ENCODE measurements at regions not wholly inside any gene's neighbourhood (a gene's known extent, or its start where the extent isn't known, plus 50 kb on each side); places are given as distances from the start of the nearest gene placed in this dataset.

DNA sequence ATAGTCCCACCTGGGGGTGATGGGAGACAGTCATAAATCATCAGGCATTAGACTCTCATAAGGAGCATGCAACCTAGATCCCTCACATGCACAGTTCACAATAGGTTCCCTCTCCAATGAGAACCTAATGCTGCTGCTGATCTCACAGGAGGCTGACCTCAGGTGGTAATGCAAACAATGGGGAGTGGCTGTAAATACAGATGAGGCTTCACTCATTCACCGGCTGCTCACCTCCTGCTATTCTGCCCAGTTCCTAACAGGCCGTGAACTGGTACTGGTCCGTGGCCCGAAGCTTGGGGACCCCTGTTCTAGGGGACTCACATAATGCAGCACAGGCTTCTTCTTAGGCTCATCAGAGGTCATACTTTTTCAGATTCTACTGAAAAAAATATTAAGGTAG lies 625.9 kb upstream of the AGA start:
- no peak for DNase-seq

DNA sequence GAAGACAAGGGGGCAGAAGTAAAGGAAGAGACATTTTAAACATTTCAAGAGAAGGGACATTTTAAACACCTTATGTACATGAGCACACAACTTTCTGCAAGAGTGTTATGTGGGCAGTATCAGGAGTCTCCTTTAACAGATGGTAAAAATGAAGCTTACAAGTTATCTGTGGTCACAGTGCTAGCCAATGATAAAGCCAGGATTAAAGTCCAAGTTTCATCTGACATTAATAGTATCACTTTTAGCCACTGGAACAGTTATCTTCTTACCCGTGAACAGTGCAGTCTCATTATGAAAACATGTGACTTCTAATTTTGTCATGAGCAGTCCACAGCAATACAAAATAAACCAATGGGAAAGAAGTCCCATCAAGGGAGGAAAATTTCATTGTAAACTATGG lies 627.9 kb upstream of the AGA start:
- no peak for DNase-seq

DNA sequence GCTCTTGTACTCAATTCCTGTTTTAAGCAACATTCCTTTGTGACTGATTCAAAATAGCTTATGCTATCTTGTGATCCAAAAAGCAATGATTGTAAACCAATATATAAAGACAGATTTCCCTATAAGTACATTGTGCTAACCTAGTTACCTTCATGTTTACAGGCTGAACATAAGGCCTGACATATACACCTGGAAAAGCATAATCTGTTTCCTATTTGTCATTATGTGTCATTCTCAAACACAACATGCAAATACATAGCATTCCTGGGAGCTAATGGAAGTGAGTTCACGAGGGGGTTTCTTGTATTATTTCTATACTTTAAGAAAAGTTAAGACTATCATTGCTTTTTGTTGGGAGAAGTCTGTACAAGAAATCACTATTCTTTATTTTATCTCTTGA lies 638.1 kb upstream of the AGA start:
- DNase-seq = no peak

DNA sequence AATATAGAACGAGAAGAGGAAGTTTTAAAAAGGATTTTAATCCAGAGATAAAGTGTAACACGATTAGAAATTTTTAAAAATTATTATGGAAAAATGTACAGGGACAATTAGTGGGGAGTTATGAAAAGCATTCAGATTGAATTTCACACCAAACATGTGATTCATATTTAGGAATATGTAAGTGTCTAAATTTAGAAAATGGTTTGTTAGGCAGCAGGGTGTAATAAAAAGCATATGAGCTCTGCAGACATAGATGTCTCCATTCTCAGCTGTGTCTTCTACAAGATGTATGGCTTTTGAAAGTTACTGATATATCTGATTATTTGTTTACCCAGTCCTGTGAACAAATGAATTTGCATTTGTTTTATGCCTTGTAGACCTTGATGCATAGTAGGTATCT lies 638.9 kb upstream of the AGA start:
- DNase-seq = no peak

DNA sequence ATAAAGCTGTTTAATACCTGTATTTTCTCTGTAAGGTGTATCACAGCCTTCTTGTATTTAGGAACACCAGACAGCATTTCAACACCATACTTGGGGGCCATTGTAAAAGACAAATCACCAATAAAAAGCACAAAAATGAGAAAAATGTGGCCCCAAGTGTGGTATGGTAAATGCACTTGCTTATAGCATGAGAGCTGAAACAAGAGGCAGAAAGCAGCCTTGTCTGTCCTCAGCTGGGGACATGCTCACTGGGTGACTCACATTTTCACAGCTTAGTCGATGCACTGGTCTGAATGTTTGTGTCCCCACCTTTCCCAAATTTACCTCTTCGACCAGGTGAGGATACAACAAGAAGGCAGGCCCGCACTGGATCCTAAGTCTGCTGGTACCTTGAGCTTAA lies 639.7 kb upstream of the AGA start:
- no peak for DNase-seq

DNA sequence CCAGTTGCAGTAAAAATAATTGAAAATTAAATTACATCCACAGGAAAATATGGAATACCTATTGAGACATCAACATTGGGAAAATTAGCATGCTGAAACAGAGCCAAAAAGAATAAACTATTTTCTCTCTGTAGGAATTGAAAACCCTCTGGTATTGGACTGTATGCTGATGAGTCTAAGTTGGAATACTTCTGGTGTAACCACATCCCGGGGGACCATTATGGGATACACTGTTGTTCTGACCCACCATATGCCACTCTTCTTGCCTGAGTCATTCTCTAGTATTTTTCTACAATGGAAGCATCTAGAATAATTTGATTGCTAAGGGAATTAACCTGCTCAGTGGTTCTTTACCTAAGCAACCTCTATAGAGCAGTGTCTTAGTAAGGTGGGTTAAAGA lies 640.7 kb upstream of the AGA start:
- no peak for DNase-seq

DNA sequence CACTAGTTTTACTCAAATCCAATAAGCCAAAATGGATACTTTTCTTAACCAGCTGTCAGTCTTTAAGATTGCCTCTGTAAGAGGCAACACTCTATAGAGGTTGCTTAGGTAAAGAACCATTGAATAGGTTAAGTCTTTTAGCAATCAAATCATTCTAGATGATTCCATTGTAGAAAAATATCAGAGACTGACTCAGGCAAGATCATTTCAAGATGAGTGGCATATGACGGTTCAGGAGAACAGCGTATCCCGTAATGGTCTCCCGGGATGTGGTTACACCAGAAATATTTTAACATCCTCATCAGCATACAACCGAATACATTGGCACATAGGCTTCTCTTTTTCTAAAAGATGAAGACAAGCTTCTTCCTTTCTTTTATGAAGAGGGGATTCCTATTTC lies 641.7 kb upstream of the AGA start:
- no peak for DNase-seq

DNA sequence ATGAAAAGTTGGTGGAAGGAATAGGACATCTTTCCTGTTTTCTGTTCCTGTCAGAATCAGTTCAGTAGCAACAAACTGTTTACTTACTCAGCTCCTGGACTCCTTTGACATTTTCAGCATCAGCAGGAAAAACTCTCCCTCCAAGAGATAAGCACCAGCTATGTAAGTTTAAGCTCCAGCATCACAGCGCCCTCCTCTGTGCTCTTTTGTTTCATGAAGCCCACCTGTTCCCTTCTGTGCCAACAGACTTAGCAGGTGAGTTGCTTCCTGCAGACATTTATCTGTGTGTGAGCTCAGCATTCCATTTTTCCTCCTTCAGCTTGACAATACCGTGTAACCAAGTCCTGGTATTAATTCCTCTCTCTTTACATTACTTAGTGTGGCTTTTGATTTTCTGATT lies 644.1 kb upstream of the AGA start:
- DNase-seq = no peak

DNA sequence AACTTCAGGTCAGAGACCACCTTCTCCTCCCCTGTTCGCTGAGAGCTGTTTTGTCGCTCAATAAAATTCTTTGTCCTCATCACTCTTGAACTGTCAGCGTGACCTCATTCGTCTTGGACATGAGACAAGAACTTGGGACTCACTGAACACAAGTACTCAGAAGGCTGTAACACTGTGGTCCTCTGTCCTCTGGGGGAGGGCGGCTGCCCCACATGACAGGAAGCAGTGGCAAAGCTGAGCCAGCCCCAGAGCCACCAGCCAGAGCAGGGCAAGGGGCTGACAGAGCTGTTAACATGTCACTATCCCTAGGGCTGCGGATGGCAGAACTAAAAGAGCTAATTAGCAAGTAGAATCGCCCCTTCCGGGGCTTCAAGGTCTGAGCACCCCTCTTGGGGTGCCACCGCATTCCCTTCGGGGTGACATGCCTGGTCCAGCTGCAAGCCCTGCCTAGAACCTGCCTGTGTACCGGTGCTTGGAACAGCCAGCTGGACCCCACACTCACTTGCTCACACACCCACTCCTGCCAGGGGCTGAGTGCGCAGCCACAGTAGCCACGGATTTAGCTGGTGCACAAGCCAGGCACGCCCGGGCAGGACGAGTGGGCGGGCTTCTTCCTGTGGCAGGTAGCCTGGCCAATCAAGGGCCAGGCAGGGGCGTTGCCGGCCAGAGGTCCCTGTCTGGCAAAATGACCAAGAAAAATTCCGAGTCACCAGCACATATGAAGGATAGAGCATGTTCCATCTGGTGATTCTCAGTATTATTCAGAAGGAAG lies 648.6 kb upstream of the AGA start:
- no peak for DNase-seq

DNA sequence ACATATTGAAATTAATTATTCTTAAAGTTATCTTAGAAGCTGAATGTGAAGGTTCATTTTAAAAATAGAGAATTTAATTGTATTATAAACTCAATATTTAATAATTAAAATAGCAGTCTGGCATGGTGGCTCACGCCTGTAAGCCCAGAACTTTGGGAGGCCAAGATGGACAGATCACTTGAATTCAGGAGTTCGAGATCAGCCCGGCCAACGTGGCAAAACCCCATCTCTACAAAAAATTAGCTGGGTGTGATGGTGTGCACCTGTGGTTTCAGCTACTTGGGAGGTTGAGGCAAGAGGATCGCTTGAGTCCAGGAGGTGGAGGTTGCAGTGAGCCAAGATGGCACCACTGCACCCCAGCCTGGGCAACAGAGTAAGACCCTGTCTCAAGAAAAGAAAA lies 659.9 kb upstream of the AGA start:
- DNase-seq = no peak

DNA sequence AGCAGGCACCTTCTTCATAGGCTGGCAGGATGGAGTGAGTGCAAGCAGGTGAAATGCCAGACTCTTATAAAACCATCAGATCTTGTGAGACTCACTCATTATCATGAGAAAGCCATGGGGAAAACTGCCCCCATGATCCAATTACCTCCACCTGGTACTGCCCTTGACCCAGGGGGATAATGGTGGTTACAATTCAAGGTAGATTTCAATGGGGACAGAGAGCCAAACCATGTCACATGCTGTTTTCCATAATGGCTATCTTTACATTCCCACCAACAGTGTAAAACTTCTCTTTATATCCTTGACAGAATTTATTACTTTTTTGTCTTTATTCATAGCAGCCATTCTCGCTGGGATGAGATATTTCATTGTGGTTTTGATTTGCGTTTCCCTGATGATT lies 663.0 kb upstream of the AGA start:
- DNase-seq = no peak

DNA sequence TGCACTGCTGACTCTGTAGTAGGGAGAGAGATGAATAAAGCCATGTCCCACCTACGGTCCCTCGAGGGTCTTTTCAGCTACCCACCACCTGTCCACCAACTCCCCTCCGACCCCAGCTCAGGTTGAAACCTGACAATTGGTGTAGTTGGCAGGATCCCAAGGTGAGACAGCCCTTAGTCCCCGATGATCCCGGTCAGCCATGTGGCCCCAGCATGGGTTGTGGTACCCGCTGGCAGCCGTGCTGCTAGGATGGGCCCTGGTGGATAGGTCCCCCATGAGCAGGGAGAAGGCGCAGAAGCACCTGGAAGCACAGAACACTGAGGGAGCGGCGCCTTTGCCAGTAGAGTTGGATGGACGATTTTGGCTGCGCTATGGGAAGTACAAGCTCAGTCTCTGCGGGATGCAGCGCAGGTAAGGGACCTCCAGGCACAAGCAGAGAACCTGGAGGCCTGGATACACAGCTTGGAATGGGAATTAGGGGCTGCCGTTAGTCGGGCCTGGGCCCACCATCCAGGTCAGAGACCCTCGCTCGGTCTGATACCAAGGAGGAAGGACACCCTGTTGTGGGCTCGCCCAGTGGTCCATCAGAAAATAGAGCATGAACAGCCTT lies 694.6 kb upstream of the AGA start:
- no peak for DNase-seq

DNA sequence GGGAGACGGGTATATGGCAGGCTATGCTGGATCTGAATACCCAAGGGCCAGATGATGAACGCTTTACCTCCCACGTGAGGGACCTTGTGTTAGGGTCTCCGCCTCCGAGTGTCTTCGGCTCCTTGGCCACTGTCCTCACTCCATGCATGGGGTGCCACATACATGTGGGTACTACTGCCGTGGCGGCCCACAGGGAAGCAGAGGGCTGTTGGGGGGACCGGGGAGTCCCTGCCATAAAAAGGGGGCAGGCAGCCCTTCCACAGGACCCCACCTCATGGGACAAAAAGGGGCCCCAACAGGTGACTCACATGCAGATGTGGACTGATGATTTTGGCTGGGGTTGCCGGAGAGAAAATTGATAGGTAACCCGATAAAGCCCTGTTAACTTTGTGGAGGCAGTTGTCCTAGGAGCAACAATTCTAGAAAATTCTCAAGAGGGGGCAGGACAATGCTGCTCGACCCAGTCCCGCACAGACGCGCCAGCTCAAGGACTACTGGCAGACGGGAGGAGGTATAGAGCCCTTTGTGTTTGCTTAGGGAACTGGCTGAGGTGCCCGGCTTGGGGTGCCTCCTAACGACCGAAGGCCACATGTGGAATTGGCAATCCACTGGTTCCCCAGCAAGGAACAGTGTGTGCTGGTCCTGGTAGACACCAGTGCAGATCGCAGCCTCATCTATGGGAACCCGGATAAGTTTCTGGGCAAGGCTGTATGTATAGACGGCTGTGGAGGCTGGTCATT lies 695.7 kb upstream of the AGA start:
- DNase-seq = no peak

DNA sequence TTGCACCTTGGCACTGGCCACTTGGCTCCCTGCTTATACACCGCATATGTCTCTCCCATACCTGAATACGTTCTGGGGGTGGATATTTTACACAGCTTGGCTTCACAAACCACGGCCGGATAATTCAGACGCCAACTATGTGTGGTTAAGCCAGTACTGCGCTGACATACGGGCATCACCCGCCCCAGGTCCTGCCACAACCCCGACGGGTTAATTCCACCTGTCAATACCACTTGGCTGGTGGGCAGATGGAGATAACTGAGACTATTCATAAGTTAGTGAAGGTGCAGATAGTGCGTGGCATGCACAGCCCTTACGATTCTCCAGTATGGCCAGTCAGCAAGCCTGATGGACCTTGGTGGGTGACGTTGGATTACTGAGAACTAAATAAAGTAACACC lies 696.3 kb upstream of the AGA start:
- DNase-seq = no peak

DNA sequence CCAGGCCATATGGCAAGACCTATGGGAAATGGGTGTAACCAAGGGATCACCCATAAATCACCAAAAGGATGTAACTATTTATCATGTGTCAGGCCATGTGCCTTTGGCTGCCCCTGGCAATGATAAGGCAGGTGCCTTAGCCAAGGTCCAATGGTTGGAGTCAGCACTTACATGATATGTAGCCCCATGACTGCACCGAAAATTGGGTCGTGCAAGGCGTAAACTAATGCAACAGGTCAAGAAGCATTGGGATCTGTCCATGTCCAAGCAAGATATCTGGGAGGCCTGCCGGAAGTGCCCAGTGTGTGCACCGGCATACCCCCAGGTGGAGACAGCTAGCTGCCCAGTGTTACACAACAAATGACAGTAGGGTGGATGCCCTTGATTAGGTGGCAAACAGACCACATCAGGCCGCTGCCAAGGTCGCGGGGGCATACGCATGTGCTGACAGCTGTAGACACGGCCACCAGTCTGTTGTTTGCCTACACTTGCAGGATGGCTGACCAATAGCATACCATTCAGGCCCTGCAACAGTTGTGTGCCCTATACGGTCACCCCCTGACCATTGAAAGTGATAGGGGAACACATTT lies 698.2 kb upstream of the AGA start:
- no peak for DNase-seq

DNA sequence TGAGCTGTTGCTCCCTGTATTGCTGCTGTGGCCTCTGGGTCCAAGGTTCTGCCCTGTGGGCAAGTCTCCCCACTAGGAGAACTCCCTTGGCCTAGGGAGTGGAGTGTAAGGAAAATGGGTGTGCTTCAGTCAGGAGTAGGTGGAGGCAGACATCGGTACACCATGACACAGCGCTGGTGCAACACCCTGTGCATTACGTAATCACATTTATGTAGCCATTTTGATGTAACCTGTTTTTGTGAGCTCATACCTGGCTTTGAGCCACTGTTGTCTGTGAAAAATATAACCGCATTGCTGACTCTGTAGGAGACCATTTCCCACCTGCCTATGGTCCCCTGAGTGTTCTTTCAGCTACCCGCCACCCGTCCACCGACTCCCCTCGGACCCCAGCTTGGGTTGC lies 700.5 kb upstream of the AGA start:
- no peak for DNase-seq

DNA sequence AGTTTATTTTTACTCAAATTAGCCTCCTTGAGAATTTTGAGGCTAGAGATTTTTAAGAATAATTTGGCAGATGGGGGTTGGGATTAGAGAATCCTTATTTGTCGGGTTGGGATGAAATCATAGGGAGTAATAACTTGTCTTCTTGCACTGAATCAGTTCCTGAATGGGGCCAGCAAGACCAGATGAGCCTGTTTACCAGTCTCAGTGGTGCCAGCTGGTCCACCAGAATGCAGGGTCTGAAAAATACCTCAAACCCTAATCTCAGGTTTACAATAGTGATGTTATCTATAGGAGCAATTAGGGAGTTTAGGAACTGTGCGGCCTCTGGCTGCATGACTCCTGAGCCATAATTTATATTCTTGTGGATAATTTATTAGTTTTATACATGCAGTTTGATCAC lies 705.9 kb upstream of the AGA start:
- no peak for DNase-seq

DNA sequence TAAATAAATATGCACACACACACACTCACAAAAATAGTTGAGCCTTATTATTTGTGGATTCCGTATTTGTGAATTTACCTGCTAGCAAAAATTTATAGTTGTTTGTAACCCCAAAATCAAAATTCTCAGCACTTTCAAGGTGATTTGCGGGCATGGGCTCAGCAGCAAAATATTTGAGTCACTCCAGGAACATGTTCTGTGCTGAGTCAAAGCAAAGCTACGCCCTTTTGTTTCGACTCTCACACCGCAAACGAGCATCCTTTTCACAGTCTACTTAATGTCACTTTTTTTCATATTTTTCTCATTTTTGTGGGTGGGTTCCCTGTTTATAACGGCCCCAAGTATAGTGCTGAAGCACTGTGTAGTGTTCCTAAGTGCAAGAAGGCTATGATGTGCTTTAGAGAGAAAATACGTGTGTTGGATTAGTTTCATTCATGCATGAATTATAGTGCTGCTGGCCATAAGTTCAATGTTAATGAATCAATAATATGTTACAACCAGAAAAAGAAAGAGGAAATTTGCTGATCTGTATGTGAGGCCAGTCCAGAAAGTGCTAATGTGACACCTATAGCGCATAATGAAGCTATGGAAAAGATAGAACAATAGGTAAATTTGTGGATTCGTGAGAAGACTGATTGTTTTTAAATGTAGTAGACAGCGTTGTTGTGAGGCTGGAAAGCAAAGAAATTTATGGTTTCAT lies 723.2 kb upstream of the AGA start:
- no peak for DNase-seq

DNA sequence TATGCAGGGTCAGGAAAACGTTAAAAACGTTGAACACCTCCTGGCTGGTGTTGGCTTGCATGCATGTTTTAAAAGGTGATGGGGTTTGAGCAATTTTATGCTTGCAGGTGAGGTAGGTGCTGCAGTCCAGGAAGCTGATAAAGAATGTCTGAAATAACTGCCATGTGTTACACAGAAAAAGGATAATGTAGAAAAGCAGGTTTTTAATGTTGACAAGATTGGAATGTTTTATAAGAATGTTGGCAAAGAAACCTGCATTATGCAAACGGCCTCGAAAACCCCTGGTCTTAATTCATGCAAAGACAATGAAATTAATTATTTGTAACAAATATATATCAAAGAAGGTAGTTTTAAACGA lies 723.7 kb upstream of the AGA start:
- DNase-seq = no peak

DNA sequence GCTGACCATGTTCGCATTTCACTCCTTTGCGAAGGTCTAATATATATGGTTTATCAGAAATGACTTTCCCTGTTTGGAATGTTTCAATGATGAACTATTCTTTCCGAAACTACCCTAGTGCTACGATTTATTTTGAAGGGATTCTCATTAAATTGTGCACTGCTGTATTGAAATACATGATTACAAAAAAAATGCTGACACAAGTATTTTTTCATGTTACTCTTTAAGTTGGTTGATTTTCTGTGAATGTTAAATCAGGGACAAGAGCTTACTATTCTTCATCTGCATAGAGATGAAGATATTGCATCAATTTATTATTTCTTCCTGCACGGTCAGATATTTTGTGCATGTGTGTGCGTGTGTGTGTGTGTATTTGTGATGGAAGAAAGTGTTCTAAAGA lies 731.5 kb upstream of the AGA start:
- DNase-seq = no peak

DNA sequence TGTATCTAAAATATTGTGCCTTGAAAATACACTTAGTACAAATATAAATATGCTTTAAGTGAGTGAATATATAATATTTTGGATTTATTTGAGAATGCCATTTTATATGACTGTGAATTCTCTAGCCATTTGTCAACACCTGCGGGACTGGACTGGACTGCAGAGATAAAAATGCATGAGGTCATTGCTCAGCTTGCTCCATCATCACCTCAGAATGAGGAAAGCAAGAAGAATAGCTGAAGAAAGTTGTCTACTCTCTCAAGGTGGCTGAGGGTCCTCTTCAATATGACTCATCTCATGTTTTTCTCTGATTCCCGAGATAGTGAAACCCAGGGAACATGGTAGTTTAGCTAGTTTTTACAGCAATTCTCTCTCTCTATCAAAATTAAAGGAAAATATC lies 732.5 kb upstream of the AGA start:
- DNase-seq = no peak

DNA sequence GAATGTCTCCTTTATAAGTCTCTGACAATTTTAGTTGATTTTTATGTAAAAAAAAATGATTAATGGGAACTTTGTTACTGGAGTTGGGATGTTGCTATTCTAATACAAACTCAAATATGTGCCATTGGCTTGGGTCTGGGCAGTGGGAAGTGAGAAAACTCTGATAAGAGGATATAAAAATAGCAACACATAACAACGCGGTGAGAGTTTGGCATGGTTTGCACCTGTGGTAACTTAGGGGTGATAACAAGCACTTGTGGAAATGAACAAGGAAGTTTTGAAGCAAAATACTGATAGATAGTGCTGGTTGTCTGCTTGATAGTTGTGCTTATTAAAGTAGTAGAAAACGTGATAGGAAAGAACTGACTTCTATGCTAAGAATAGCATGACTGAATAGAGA lies 743.3 kb upstream of the AGA start:
- DNase-seq = no peak

DNA sequence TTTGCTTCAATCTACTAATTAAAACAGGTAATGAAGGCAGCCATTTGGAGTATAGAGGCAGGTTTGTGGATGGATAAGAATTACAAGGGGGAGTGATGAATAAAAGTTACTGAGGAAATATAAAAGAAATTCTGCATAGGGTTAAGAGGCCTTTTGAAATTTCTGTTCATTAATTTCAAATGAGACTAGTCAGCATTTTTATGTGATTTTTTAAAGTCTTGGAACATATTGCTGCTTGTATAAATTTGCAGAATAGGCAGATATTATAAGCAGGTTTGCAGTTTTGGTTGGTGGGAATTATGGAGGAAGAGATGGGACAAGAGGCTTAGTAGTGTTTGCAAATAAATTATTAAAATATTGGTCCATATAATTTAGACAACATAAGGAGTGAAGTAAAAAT lies 750.4 kb upstream of the AGA start:
- no peak for DNase-seq

Data from activated CD8-positive, alpha-beta memory T cell treated with anti-CD3 and anti-CD28 coated beads, Interleukin-2, amount 50 U/mL, for 48 hours (primary cell).